Aorta (tissue), 5 donors: ENCODE measurements at regions not wholly inside any gene's neighbourhood (a gene's known extent, or its start where the extent isn't known, plus 50 kb on each side); places are given as distances from the start of the nearest gene placed in this dataset.

Source experiments
- ATAC-seq: fragments of 200-7000 bp; cut with Tn5 transposase; one replicate; pipeline ENCODE4 v1.9.1; 2022; ENCODE audit warnings: moderate library complexity; ENCODE audit not compliant: low FRiP score
- DNase-seq, 2 donors: peaks; one replicate each; pipeline ENCODE4 v3.0.0-alpha.2; 2020
- H3K27ac ChIP-seq, 2 donors: one replicate each; pipeline ENCODE4 v1.5.1; 2013; ENCODE audit warnings: low read length in 2 of 2, mild to moderate bottlenecking in 2 of 2, moderate library complexity in 2 of 2, control low read depth in 1 of 2, inconsistent platforms in 1 of 2, low read depth in 1 of 2
- H3K27me3 ChIP-seq, 2 donors: one replicate each; pipeline ENCODE4 v1.6.1; 2013; ENCODE audit warnings: control low read depth in 1 of 2, low read length in 1 of 2, mild to moderate bottlenecking in 1 of 2, moderate library complexity in 1 of 2; ENCODE audit not compliant: insufficient read depth in 2 of 2, control insufficient read depth in 1 of 2
- H3K36me3 ChIP-seq, 2 donors: one replicate each; pipeline ENCODE4 v1.6.1; 2013; ENCODE audit warnings: control low read depth in 1 of 2, low read length in 1 of 2, mild to moderate bottlenecking in 1 of 2; ENCODE audit not compliant: insufficient read depth in 2 of 2, control insufficient read depth in 1 of 2
- H3K4me1 ChIP-seq, 2 donors: one replicate each; pipeline ENCODE4 v1.6.1; 2013; ENCODE audit warnings: low read length in 2 of 2, control low read depth in 1 of 2, mild to moderate bottlenecking in 1 of 2, moderate library complexity in 1 of 2; ENCODE audit not compliant: insufficient read depth in 2 of 2, control insufficient read depth in 1 of 2
- H3K4me3 ChIP-seq, 2 donors: one replicate each; pipeline ENCODE4 v1.5.1; 2013; ENCODE audit warnings: low read length in 2 of 2, control low read depth in 1 of 2, mild to moderate bottlenecking in 1 of 2
- H3K9me3 ChIP-seq: one replicate; pipeline ENCODE4 v1.6.1; 2013; ENCODE audit warnings: mild to moderate bottlenecking, low read length; ENCODE audit not compliant: control insufficient read depth
- WGBS, 2 donors: extraction: QIAGEN DNeasy Blood & Tissue Kit; methylation state at CpG; one replicate each; pipeline ENCODE4 v1.1.7; 2013; 5-methylcytosine and 5-hydroxymethylcytosine counted together
- intact Hi-C, 2 donors: fragments of 100-400 bp; cut with DNase I; formaldehyde crosslinking; loops; one replicate each; pipeline versions ENCODE4 v1.14.2 to v1.15.0; 2022
- donor health status: healthy with polysubstance abuse.
- donor health status: Bipolar disorder and iron deficiency.
- donor health status: DM: no; HTN: no; CAD: no.
- donor health status: DM: no; HTN: no; CAD: no.
- donor health status: DM: yes; HTN: yes; CAD: no.

DNA sequence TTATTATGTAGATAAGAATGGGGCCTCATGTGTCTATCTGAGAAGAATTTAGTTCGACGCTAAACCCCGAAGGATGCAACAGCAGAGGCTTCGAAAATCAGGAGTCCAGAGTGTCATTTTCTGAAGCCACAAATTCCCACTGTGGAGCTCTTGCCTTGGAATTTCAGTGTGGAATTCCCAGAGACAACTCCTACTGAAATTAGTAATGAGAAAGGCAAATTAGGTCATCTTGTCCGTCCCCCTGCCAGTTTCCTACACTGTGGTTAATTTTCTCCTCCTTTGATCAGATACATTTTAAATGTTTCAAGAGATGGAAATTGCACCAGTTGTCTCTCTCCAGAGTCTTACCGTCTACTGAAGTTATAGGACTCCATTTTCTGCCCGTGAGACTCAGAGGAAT is 633.6 kb downstream of the BNC2 start:
- Histone ChIP-seq H3K4me1 (no peaks in the 10 kb centered on the region), H3K9me3 (peaks cover 2% of the 10 kb centered on the region), H3K27ac (no peak overlapping the region), H3K27me3 (no peaks in the 10 kb centered on the region), H3K36me3 (no peaks in the 10 kb centered on the region), H3K4me3 (no peak overlapping the region)
- no peak for ATAC-seq
- no peak for DNase-seq
- intact Hi-C loops = no loop called here
- 86 to 89% methylated on average over 7 of the region's 7 CpGs for WGBS, 2 donors

DNA sequence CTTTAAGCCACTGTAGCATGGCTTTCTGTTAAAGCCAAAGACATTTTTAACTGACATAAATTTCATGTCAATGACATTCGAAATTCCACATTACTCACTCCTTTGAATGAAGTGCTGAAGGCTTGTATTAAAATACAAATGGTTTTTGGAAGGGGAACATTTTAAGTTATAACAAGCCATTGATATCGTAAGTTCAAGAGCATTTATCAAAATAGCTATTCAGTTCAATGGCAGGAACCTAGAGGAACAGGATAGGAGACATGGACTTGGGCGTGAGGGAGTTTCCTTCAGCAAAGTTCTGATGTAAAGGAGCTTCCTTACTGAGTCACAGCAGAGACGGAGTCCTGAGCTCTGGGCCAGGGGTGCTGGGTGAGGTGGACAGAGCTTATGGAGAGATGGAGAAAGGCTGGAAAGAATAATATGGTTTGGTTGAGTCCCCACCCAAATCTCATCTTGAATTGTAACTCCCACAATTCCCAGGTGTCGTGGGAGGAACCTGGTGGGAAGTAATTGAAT is 631.8 kb downstream of the BNC2 start:
- Histone ChIP-seq H3K9me3 (peaks cover 2% of the 10 kb centered on the region), H3K4me3 (no peak overlapping the region), H3K27me3 (no peaks in the 10 kb centered on the region), H3K36me3 (no peaks in the 10 kb centered on the region), H3K27ac (no peak overlapping the region), H3K4me1 (no peaks in the 10 kb centered on the region)
- no peak for ATAC-seq
- 80 to 86% methylated on average over 5 of the region's 5 CpGs for WGBS, 2 donors
- no peak for DNase-seq
- intact Hi-C loops = no loop called here

DNA sequence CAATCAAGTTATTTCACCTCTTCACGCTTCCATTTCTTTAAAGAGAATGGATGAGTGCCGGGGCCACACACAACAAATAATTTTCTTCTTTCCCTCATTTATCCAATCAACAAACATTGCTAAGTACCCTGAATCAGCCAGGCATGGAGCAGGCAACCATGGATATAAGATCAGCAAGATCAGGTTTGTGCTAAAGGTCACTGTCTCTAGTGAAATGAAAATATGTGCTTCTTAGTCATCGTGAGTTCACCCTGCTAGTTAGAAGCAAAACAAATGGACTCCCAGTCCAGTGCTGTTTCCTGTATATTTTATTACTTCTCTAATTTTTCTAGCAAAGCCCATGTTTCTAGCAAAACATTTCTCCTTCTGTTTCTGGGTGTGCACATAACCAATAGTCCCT is 629.2 kb downstream of the BNC2 start:
- H3K27ac ChIP-seq = no peak overlapping the region
- DNase-seq = no peak
- no peaks in the 10 kb centered on the region for H3K27me3 ChIP-seq
- H3K4me3 ChIP-seq = no peak overlapping the region
- intact Hi-C loops = no loop called here
- H3K4me1 ChIP-seq = peaks cover 0 to 7% of the 10 kb centered on the region in 2 donors
- H3K36me3 ChIP-seq = no peaks in the 10 kb centered on the region
- 85 to 93% methylated on average over 3 of the region's 3 CpGs for WGBS, 2 donors
- no peak for ATAC-seq
- no peaks in the 10 kb centered on the region for H3K9me3 ChIP-seq

DNA sequence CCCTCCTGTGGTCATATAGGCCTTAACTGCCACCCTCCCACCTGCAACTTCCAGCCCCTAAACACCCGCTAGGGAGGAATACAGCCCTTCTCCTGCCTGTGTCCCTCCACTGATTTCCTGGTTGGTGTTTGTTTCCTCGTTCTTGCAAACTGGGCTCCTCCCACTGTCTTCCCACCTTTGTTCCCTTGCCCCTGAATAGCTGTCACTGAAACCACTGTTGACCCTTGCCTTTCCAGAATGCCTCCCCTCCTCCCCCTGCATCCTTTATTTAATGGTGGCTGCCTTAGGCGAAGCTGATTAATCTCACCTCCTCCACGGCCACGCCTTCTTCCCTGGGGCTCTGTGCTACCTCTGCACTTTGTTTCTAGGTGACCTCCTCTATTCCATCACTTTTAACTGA is 626.7 kb downstream of the BNC2 start:
- Histone ChIP-seq H3K27me3 (no peaks in the 10 kb centered on the region), H3K4me1 (peaks cover 0 to 12% of the 10 kb centered on the region in 2 donors), H3K4me3 (no peak overlapping the region), H3K36me3 (no peaks in the 10 kb centered on the region), H3K27ac (no peak overlapping the region), H3K9me3 (no peaks in the 10 kb centered on the region)
- WGBS, 2 donors = 94 to 96% methylated on average over 5 of the region's 5 CpGs
- DNase-seq = no peak
- intact Hi-C loops = no loop called here
- no peak for ATAC-seq

DNA sequence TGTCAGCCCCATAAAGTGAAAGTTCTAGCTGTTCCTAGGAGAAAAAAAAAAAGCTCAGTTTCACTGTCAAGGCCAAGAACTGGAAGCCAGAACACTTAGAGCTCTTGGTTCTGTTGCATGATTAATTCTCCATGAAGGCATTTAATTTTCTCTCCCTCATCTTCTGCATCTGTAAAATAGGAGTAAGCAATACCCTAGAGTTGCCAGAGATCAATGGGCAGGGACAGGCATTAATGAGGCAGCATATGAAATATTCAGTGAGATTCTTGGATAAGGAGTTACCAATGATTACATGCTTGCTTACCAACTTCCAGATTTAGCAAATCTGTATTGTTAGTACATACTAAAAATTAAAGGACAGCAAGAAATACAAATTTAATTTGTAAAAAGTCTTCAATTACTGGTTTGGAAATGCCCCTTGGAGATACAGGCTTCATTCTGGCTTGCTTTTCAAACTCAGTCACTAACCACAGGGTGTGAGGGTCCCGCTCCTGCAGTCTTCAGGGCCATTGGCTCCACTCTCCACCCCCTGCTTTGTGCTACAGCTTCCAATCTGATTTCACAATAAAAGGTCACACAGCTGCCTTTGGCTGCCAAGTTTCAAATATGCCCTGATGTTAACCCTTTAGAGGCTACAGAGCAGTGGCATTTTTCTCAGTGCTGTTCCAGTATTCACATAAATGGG is 624.6 kb downstream of the BNC2 start:
- H3K4me3 ChIP-seq = no peak overlapping the region
- H3K4me1 ChIP-seq = peaks cover 0 to 12% of the 10 kb centered on the region in 2 donors
- ATAC-seq (peak; percentile 34), DNase-seq (no peak)
- intact Hi-C loops = no loop called here
- no peaks in the 10 kb centered on the region for H3K36me3 ChIP-seq
- 59 to 75% methylated on average over 1 of the region's 1 CpG for WGBS, 2 donors
- H3K9me3 ChIP-seq = no peaks in the 10 kb centered on the region
- no peaks in the 10 kb centered on the region for H3K27me3 ChIP-seq
- H3K27ac ChIP-seq = no peak overlapping the region

DNA sequence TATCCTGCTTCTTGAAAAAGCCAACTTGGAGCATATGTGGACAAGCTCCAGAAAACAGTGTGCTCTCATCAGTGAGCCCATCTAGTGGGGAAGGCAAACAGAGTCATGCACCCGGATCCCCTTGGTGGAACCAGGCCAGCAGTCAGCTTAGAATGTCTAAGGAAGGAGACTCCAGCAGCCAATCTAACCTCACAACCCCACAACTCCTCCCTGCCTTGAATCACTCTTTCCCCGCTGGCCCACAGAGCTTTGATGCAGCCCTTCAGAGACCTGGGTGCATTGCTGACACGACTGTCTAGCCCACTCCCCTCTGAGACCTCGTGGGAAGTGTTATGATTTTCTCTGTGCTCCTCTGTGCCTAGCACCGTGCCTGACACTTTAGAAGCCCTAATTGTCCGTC is 623.7 kb downstream of the BNC2 start:
- 47 to 58% methylated on average over 6 of the region's 6 CpGs for WGBS, 2 donors
- no peak for DNase-seq
- Histone ChIP-seq H3K4me3 (no peak overlapping the region), H3K27ac (no peak overlapping the region), H3K36me3 (no peaks in the 10 kb centered on the region), H3K4me1 (peaks cover 0 to 12% of the 10 kb centered on the region in 2 donors), H3K27me3 (no peaks in the 10 kb centered on the region), H3K9me3 (no peaks in the 10 kb centered on the region)
- ATAC-seq = no peak
- intact Hi-C loops = no loop called here

DNA sequence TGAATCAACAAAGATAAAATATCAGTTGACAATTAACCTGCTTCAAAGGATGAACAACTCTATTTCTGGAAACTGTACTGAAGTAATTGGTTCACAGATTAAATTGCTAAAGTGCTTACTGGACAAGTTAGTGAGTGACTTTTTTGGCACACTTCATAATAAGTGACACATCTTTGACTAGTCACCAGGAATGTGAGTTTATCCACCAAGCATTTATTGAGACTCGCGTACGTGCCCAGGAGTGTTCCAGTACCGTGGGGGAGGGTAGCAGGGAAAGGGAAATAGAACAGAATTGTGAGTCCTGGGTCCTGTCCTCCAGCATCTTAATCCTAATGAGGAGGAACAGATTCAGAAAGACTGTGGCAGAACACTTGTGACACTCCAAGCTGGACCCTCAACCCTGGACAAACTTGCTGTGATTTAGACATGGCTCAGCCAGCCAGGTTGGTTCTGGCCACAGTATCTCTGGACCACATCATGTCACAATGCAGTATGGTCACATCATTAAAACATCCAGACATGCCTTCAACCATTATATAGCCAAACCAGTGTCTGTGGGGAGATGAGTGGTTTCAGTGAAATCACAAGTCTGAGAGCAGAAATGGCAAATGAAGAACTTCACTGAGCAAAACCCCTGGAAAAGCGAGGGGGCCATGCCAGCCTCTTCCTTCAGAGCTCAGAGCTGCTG is 623.1 kb downstream of the BNC2 start:
- Histone ChIP-seq H3K36me3 (no peaks in the 10 kb centered on the region), H3K4me1 (peaks cover 0 to 12% of the 10 kb centered on the region in 2 donors), H3K27ac (no peak overlapping the region), H3K9me3 (no peaks in the 10 kb centered on the region), H3K4me3 (no peak overlapping the region), H3K27me3 (no peaks in the 10 kb centered on the region)
- 20 to 25% methylated on average over 5 of the region's 5 CpGs for WGBS, 2 donors
- intact Hi-C loops = no loop called here
- ATAC-seq = peak; percentile 8
- DNase-seq = peak in 1 of 2 donors; percentile 56

DNA sequence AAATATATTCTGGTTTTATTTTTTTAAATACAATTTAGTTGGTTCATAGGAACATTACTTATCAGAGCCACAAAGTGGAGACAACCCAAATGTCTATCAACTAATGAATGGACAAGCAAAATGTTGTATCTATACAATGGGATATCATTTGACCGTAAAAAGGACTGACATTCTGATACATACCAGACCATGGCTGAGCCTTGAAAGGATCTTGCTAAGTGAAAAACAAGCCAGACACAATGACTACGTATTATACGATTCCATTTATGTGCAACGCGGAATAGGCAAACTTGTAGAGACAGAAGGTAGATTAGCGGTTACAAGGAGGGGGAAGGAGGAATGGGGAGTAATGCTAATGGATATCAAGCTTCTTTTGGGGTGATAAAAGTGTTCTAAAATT is 621.6 kb downstream of the BNC2 start:
- Histone ChIP-seq H3K27me3 (no peaks in the 10 kb centered on the region), H3K27ac (no peak overlapping the region), H3K9me3 (no peaks in the 10 kb centered on the region), H3K36me3 (no peaks in the 10 kb centered on the region), H3K4me1 (peaks cover 0 to 12% of the 10 kb centered on the region in 2 donors), H3K4me3 (no peak overlapping the region)
- WGBS, 2 donors = 96 to 97% methylated on average over 6 of the region's 6 CpGs
- intact Hi-C loops = no loop called here
- ATAC-seq (no peak), DNase-seq (no peak)

DNA sequence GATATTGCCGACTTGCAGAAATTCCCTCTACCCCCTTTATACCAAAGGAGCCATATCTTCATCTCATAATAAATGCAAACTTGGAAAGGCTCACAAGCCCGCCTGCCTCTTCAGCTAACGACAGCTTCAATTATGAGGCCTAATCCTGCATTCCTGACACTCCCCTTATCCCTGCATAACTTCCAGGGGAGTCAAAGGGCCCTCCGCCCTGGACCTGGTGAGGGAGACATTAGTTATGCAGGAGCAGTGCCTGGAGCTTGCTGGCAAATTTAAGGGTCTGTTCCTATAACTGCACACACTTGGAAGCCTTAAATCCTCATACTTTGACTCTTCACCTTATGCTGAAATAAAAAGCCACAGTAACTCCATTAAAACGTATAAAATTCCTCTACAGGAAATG is 617.9 kb downstream of the BNC2 start:
- intact Hi-C loops = no loop called here
- Histone ChIP-seq H3K36me3 (no peaks in the 10 kb centered on the region), H3K27ac (no peak overlapping the region), H3K27me3 (no peaks in the 10 kb centered on the region), H3K4me1 (peaks cover 0 to under 1% of the 10 kb centered on the region in 2 donors), H3K4me3 (no peak overlapping the region), H3K9me3 (no peaks in the 10 kb centered on the region)
- ATAC-seq = no peak
- 84 to 85% methylated on average over 5 of the region's 5 CpGs for whole genome bisulfite sequencing, 2 donors
- DNase-seq = no peak
